Adrenal gland (tissue), 5 donors: ENCODE measurements at regions not wholly inside any gene's neighbourhood (a gene's known extent, or its start where the extent isn't known, plus 50 kb on each side); places are given as distances from the start of the nearest gene placed in this dataset.

Experiments
- POLR2A ChIP-seq, 2 donors: fragments of 450-650 bp; IDR thresholded peaks; one replicate each; pipeline ENCODE4 v1.6.1; 2017; ENCODE audit warnings: antibody characterized with exemption in 2 of 2, mild to moderate bottlenecking in 2 of 2, moderate library complexity in 1 of 2
- TF ChIP-seq, protein P1 (sequence below), 6 experiments: fragments of 450-650 bp in 4 of 6; fragments of 200-600 bp in 2 of 6; sonication (generic) in 1 of 6; IDR thresholded peaks; 1 replicate in 5 of 6; 2 replicates in 1 of 6; pipeline versions ENCODE4 v1.5.1 to v1.8.0; 2016 to 2021; ENCODE audit warnings: antibody characterized with exemption in 6 of 6, mild to moderate bottlenecking in 2 of 6, moderate library complexity in 1 of 6
- donor health status: DM: no; HTN: no; CAD: no.

DNA sequence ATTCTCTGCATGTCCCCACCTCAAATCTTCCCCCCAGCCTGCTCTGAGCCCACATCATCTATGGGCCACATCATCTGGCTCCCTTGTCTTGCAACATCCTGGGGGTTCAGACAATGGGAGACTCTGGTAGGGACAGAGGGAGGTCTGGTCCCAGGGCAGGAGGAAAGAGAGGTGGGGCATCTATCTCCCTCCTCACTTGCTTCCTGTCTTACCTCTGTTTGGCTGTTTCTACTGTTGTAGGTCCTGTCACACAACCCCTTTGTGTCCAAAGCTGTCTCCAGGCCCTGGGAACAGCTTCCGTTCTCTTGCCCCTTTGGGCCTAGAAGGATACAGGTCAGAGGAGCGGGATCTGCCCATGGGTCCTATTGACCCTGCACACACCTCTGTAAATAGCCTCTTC is 227.2 kb downstream of the NSG2 start:
- TF ChIP-seq, protein P1, sequence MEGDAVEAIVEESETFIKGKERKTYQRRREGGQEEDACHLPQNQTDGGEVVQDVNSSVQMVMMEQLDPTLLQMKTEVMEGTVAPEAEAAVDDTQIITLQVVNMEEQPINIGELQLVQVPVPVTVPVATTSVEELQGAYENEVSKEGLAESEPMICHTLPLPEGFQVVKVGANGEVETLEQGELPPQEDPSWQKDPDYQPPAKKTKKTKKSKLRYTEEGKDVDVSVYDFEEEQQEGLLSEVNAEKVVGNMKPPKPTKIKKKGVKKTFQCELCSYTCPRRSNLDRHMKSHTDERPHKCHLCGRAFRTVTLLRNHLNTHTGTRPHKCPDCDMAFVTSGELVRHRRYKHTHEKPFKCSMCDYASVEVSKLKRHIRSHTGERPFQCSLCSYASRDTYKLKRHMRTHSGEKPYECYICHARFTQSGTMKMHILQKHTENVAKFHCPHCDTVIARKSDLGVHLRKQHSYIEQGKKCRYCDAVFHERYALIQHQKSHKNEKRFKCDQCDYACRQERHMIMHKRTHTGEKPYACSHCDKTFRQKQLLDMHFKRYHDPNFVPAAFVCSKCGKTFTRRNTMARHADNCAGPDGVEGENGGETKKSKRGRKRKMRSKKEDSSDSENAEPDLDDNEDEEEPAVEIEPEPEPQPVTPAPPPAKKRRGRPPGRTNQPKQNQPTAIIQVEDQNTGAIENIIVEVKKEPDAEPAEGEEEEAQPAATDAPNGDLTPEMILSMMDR (IDR thresholded peaks at IDR 0.05): no peak
- TF ChIP-seq POLR2A (IDR thresholded peaks at IDR 0.05): no peak
